ENCODE measurements at regions not wholly inside any gene's neighbourhood (a gene's known extent, or its start where the extent isn't known, plus 50 kb on each side); places are given as distances from the start of the nearest gene placed in this dataset.

GRCh38 chr16:25449802-25450201, 192.2 kb upstream of the ZKSCAN2 start:
- TF ChIP-seq CTCF (IDR thresholded peaks at IDR 0.05) (no peak), SIN3A (IDR thresholded peaks at IDR 0.05; ENCODE audit: borderline replicate concordance, low read depth, low read length) (no peak), REST (IDR thresholded peaks at IDR 0.05; ENCODE audit: low read depth, low read length) (no peak), RXRA (IDR thresholded peaks at IDR 0.05; ENCODE audit: borderline replicate concordance, low read depth) (no peak), YY1 (IDR thresholded peaks at IDR 0.05; ENCODE audit: low read depth) (no peak), FOSL2 (IDR thresholded peaks at IDR 0.05; ENCODE audit: borderline replicate concordance, low read depth) (no peak), USF2 (IDR thresholded peaks at IDR 0.05; ENCODE audit: borderline replicate concordance, low read depth, low read length) (no peak), RFX5 (IDR thresholded peaks at IDR 0.05; ENCODE audit: low read length) (no peak), MAX (IDR thresholded peaks at IDR 0.05; ENCODE audit: low read depth) (no peak), RAD21 (IDR thresholded peaks at IDR 0.05; ENCODE audit: low read length) (no peak)

Data from SK-N-SH (cell line).